Ovary (tissue), 7 donors: ENCODE measurements at regions not wholly inside any gene's neighbourhood (a gene's known extent, or its start where the extent isn't known, plus 50 kb on each side); places are given as distances from the start of the nearest gene placed in this dataset.

Experiments used
- DNase-seq, 5 donors: peaks; one replicate each; pipeline ENCODE4 v3.0.0-alpha.2; 2019 to 2020
- H3K27ac ChIP-seq, 2 donors: fragments of 200-600 bp; one replicate each; pipeline versions ENCODE4 v1.5.1 to v1.8.0; 2019 to 2022
- H3K27me3 ChIP-seq: fragments of 200-600 bp; one replicate; pipeline ENCODE4 v1.8.0; 2022
- H3K36me3 ChIP-seq: fragments of 200-600 bp; sonication (generic); one replicate; pipeline ENCODE4 v1.5.1; 2019
- H3K4me1 ChIP-seq: one replicate; pipeline ENCODE4 v1.8.1; 2013; ENCODE audit warnings: mild to moderate bottlenecking, moderate library complexity; ENCODE audit not compliant: insufficient read depth
- H3K4me3 ChIP-seq: fragments of 200-600 bp; sonication (generic); one replicate; pipeline ENCODE4 v1.5.1; 2017
- H3K9me3 ChIP-seq, 2 donors: fragments of 200-600 bp in 1 of 2; sonication (generic) in 1 of 2; one replicate each; pipeline versions ENCODE4 v1.5.1 to v1.8.1; 2013 to 2019; ENCODE audit warnings: mild to moderate bottlenecking in 1 of 2, moderate library complexity in 1 of 2
- EP300 ChIP-seq: sonication (generic); formaldehyde crosslinking; IDR thresholded peaks from one replicate; pipeline ENCODE4 v1.6.1; 2017; ENCODE audit warnings: antibody characterized with exemption
- POLR2A ChIP-seq: fragments of 450-650 bp; IDR thresholded peaks from one replicate; pipeline ENCODE4 v1.6.1; 2017; ENCODE audit warnings: antibody characterized with exemption, mild to moderate bottlenecking, moderate library complexity
- WGBS, 3 donors: extraction: QIAGEN DNeasy Blood & Tissue Kit in 1 of 3; methylation state at CpG; one replicate each; pipeline versions ENCODE4 v1.1.5 to v1.1.7; 2013 to 2017; 5-methylcytosine and 5-hydroxymethylcytosine counted together
- intact Hi-C, 4 donors: fragments of 100-400 bp; cut with DNase I; formaldehyde crosslinking; loops; one replicate each; pipeline versions ENCODE4 v1.11.0 to v1.15.1; 2022 to 2023
- TF ChIP-seq, protein P1 (sequence below), 3 donors: fragments of 450-650 bp in 2 of 3; fragments of 200-600 bp in 1 of 3; IDR thresholded peaks; one replicate each; pipeline versions ENCODE4 v1.5.1 to v1.8.0; 2016 to 2022; ENCODE audit warnings: antibody characterized with exemption in 3 of 3, mild to moderate bottlenecking in 1 of 3
- donor health status: DM: no; HTN: no; CAD: no; lungs with moderate emphysema.
- donor health status: DM: no; HTN: no; CAD: no.
- donor health status: Bipolar disorder and iron deficiency.
- donor health status: DM: no; HTN: no; CAD: no.
- donor health status: DM: yes; HTN: yes; CAD: no.

DNA sequence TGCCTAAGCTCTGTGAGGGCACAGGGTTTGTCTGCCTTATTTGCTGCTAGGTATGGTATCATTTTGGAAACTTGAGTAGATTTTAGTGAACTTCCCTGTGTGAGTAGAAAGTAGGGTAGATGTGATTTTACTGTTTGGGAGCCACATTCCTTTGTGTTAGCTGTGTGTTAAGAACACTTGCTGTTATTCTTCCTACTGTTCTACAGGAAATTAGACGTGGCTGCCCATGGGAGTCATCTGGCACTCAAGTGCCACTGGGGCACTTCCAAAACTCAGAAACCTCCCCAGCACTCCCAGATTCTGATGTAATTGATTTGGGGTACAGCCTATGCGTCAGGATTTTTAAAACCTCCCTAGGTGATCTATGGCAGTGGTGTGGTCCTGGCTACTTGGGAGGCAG lies 369.9 kb upstream of the C2CD4B start:
- no peak overlapping the region for H3K4me3 ChIP-seq
- WGBS, 3 donors, result 79 to 82% (median 80%) methylated on average over 2 of the region's 2 CpGs
- H3K36me3 ChIP-seq, result no peaks in the 10 kb centered on the region
- H3K4me1 ChIP-seq, result no peaks in the 10 kb centered on the region
- no peak overlapping the region for H3K27ac ChIP-seq
- H3K27me3 ChIP-seq, result no peaks in the 10 kb centered on the region
- DNase-seq, result no peak
- intact Hi-C loops, result no loop called here
- H3K9me3 ChIP-seq, result no peaks in the 10 kb centered on the region
- no peak for TF ChIP-seq POLR2A
- TF ChIP-seq EP300, result no peak
- TF ChIP-seq, protein P1, sequence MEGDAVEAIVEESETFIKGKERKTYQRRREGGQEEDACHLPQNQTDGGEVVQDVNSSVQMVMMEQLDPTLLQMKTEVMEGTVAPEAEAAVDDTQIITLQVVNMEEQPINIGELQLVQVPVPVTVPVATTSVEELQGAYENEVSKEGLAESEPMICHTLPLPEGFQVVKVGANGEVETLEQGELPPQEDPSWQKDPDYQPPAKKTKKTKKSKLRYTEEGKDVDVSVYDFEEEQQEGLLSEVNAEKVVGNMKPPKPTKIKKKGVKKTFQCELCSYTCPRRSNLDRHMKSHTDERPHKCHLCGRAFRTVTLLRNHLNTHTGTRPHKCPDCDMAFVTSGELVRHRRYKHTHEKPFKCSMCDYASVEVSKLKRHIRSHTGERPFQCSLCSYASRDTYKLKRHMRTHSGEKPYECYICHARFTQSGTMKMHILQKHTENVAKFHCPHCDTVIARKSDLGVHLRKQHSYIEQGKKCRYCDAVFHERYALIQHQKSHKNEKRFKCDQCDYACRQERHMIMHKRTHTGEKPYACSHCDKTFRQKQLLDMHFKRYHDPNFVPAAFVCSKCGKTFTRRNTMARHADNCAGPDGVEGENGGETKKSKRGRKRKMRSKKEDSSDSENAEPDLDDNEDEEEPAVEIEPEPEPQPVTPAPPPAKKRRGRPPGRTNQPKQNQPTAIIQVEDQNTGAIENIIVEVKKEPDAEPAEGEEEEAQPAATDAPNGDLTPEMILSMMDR (IDR thresholded peaks at IDR 0.05), result no peak

DNA sequence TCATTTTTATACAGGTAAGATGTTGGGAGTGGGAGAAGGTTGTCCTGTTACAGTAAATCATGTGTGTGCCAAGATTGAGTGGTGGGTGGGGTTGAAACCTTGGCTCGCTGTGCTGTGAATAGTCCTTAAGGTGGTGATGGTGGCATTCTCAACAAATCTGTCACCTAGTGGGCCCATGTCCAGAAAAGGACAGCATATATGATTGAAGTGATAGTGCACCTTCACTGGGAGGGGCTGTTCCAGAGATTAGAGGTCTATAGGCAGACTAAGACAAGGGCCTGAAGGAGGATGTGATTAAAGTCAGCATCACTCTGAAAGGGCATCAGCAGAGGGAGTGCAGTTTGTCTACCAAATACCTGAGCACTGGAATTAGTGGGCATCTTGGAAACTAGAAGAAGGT lies 374.2 kb upstream of the C2CD4B start:
- Histone ChIP-seq H3K27ac (no peak overlapping the region), H3K4me1 (peaks cover 2% of the 10 kb centered on the region), H3K36me3 (no peaks in the 10 kb centered on the region), H3K9me3 (no peaks in the 10 kb centered on the region), H3K4me3 (no peak overlapping the region), H3K27me3 (no peaks in the 10 kb centered on the region)
- WGBS, 3 donors, result 95 to 98% (median 97%) methylated on average over 1 of the region's 1 CpG
- no peak for TF ChIP-seq EP300
- DNase-seq, result no peak
- intact Hi-C loops, result no loop called here

DNA sequence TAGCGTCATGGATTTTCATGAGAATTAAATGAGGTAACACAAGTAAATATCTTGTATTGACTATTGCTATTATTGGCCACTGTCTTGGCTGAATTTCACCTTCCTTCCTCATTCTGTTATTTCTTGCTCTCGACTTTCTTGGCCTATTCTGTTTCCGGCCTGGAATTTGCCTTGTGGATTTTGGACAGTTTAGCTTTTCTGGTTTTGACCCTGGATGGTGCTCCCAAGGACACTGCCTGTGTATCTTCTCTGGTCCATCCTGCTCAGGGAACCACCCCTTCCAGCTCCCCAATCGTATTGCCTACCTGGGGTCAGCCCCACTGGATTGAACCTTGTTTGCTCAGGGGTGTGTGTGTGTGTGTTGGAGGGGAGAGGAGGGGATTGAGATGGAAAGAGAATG lies 376.2 kb upstream of the C2CD4B start:
- intact Hi-C loops, result loop anchor here in 1 of 4 donors (10.0 kb wide), 1 partner anchor 146 kb away; the partner anchor contains the start of gene TLN2
- TF ChIP-seq EP300 (no peak), POLR2A (no peak)
- TF ChIP-seq, protein P1 (IDR thresholded peaks at IDR 0.05), result no peak

DNA sequence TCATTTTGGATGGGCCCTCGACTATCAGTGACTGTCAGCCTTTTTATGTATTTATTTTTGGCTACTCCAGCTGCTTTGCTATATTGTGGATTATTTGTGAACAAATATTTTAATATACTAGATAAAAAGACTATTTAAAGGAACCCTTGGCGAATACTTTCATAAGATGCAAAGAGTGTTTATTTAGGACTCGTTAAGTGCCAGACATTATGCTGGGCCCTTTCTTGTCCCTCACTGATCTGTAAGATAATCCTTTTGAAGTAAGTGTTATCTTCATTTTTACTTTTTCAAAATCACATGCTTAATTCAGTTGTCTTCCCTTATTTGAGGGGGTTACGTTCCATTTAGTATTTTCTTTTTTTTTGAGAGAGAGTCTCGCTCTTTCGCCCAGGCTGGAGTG lies 376.8 kb upstream of the C2CD4B start:
- Histone ChIP-seq H3K27me3 (no peaks in the 10 kb centered on the region), H3K27ac (no peak overlapping the region), H3K36me3 (no peaks in the 10 kb centered on the region), H3K4me3 (no peak overlapping the region), H3K4me1 (peaks cover 11% of the 10 kb centered on the region), H3K9me3 (no peaks in the 10 kb centered on the region)
- no peak for DNase-seq
- intact Hi-C loops, result loop anchor here in 1 of 4 donors (10.0 kb wide), 1 partner anchor 147 kb away; the partner anchor contains the start of gene TLN2
- 56 to 72% (median 67%) methylated on average over 6 of the region's 6 CpGs for WGBS, 3 donors
- no peak for TF ChIP-seq POLR2A
- TF ChIP-seq, protein P1 (IDR thresholded peaks at IDR 0.05), result no peak
- TF ChIP-seq EP300, result no peak

More for the DNA sequence above, 376.2 kb upstream of the C2CD4B start:
- Histone ChIP-seq H3K4me1 (peaks cover 5% of the 10 kb centered on the region), H3K27me3 (no peaks in the 10 kb centered on the region), H3K9me3 (no peaks in the 10 kb centered on the region), H3K27ac (no peak overlapping the region), H3K4me3 (no peak overlapping the region), H3K36me3 (no peaks in the 10 kb centered on the region)
- DNase-seq, result no peak
- WGBS, 3 donors, result 28 to 55% (median 33%) methylated on average over 4 of the region's 4 CpGs

DNA sequence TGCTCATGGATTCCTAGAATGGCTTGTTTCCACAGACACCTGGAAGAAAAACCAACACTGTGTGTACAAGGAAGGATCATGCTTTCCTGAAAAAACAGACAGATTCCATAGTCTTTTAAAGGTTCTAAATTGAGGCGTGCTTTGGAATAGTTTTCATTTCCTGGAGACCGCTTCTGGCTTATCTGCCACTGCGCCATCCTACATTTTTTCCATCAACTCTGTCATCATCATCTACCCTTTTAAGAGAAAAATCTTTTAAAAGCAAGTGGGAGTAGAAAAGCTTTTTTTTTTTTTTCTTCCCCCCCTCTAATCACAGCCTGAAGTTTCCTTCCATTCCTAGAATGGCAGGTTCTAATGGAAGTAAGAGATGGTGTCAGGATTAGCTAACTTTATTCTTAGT lies 379.4 kb upstream of the C2CD4B start:
- TF ChIP-seq POLR2A, result no peak
- no peak for TF ChIP-seq EP300
- TF ChIP-seq, protein P1 (IDR thresholded peaks at IDR 0.05), result no peak
- Histone ChIP-seq H3K36me3 (no peaks in the 10 kb centered on the region), H3K9me3 (no peaks in the 10 kb centered on the region), H3K27me3 (no peaks in the 10 kb centered on the region), H3K27ac (no peak overlapping the region), H3K4me3 (no peak overlapping the region), H3K4me1 (peaks cover 12% of the 10 kb centered on the region)
- DNase-seq, result no peak
- intact Hi-C loops, result loop anchor here in 1 of 4 donors (10.0 kb wide), 1 partner anchor 150 kb away; the partner anchor contains the start of gene TLN2
- 84 to 92% (median 85%) methylated on average over 3 of the region's 3 CpGs for WGBS, 3 donors
